ENCODE measurements at regions not wholly inside any gene's neighbourhood (a gene's known extent, or its start where the extent isn't known, plus 50 kb on each side); places are given as distances from the start of the nearest gene placed in this dataset.

DNA sequence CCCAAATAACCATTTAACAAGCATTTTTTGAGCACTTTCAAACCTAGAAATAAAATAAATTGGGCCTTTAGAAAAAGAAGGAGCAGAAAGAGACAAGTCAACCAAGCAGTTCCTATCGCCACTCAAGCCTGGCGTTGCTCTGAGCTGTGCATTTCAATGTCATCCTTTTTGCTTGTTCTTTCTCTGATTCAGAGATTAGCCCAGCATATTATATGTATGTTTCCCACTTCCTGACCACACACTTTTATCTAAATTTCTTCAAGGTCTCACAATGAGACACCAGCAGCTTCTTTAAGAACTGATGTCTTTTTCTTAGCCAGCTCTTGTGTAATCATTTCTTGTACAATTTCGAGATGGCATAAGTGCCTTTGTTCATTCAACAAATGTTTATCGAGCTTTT lies 344.5 kb upstream of the ID2 start:
- DNase-seq = no peak
- no peaks in the 10 kb centered on the region for H3F3A ChIP-seq (ENCODE audit: insufficient read depth, low read length)
- H3K36me3 ChIP-seq (replicated peaks; ENCODE audit: insufficient read depth, low read length) = no peaks in the 10 kb centered on the region
- no peaks in the 10 kb centered on the region for H3K9me2 ChIP-seq (replicated peaks; ENCODE audit: insufficient read depth, low read length)
- H2AFZ ChIP-seq (ENCODE audit: low read length) = no peak overlapping the region
- no peak overlapping the region for H3K4me3 ChIP-seq (ENCODE audit: low read length)
- no peaks in the 10 kb centered on the region for H3K4me1 ChIP-seq (ENCODE audit: low read length)
- no peaks in the 10 kb centered on the region for H4K20me1 ChIP-seq (ENCODE audit: insufficient read depth, low read length)
- H3K27me3 ChIP-seq (replicated peaks; ENCODE audit: insufficient read depth, low read length) = no peaks in the 10 kb centered on the region
- no peak overlapping the region for H3K9ac ChIP-seq (ENCODE audit: low read length)
- no peaks in the 10 kb centered on the region for H3K9me3 ChIP-seq (replicated peaks; ENCODE audit: insufficient read depth, low read length)
- no peaks in the 10 kb centered on the region for H3K79me2 ChIP-seq (ENCODE audit: low read length)
- H3K27ac ChIP-seq (ENCODE audit: low read length) = no peak overlapping the region
- H3K4me2 ChIP-seq (ENCODE audit: low read depth, low read length) = no peak overlapping the region
- TF ChIP-seq EZH2phosphoT487 (IDR thresholded peaks at IDR 0.05; ENCODE audit: low read length) = no peak
- TF ChIP-seq, protein P1, sequence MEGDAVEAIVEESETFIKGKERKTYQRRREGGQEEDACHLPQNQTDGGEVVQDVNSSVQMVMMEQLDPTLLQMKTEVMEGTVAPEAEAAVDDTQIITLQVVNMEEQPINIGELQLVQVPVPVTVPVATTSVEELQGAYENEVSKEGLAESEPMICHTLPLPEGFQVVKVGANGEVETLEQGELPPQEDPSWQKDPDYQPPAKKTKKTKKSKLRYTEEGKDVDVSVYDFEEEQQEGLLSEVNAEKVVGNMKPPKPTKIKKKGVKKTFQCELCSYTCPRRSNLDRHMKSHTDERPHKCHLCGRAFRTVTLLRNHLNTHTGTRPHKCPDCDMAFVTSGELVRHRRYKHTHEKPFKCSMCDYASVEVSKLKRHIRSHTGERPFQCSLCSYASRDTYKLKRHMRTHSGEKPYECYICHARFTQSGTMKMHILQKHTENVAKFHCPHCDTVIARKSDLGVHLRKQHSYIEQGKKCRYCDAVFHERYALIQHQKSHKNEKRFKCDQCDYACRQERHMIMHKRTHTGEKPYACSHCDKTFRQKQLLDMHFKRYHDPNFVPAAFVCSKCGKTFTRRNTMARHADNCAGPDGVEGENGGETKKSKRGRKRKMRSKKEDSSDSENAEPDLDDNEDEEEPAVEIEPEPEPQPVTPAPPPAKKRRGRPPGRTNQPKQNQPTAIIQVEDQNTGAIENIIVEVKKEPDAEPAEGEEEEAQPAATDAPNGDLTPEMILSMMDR (IDR thresholded peaks at IDR 0.05; ENCODE audit: low read length) = no peak
- no peak for TF ChIP-seq EZH2 (optimal IDR thresholded peaks at IDR 0.05; ENCODE audit: low read depth, low read length)

DNA sequence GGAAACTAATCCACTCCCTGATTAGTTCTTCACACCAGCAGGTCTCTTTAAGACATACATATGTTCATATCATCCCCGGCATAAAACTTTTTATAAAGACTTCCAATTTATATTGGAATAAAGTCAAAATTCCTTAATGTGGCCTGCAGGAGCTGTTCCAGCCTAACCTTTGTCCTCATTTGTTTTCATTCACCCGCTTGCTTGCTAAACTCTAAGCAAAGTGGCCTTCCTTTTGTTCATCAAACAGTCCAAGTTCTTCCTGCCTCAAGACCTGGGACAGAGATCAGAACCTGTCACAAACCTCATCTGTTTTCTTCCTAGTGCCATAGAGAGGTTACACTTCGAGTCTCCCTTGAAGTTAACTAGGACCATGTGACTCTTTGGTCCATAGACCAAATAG lies 339.4 kb upstream of the ID2 start:
- no peaks in the 10 kb centered on the region for H3K27me3 ChIP-seq (replicated peaks; ENCODE audit: insufficient read depth, low read length)
- H3K4me2 ChIP-seq (ENCODE audit: low read depth, low read length) = no peak overlapping the region
- H3K9ac ChIP-seq (ENCODE audit: low read length) = no peak overlapping the region

DNA sequence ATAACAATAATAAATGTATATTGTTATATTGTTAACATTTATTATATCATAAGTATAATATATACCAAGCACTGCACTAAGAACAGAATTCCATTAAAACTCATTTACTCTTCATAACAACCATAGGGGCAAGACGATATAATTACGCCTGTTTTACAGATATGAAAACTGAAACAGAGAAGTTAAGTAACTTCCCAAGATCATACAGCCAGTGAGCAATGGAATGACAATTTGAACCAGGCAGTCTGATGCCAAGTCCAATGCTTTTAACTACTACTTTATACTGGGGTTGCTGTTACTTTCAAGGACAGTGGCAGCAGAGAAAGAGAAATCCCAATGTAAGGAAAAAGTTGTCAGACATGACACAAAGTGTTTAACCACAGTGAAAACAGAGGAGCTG lies 338.8 kb upstream of the ID2 start:
- Histone ChIP-seq H3K79me2 (ENCODE audit: low read length) (no peaks in the 10 kb centered on the region), H3K4me2 (ENCODE audit: low read depth, low read length) (no peak overlapping the region), H3F3A (ENCODE audit: insufficient read depth, low read length) (no peaks in the 10 kb centered on the region), H3K4me1 (ENCODE audit: low read length) (no peaks in the 10 kb centered on the region), H4K20me1 (ENCODE audit: insufficient read depth, low read length) (no peaks in the 10 kb centered on the region), H3K36me3 (replicated peaks; ENCODE audit: insufficient read depth, low read length) (no peaks in the 10 kb centered on the region), H3K4me3 (ENCODE audit: low read length) (no peak overlapping the region), H3K27me3 (replicated peaks; ENCODE audit: insufficient read depth, low read length) (no peaks in the 10 kb centered on the region), H3K9me3 (replicated peaks; ENCODE audit: insufficient read depth, low read length) (no peaks in the 10 kb centered on the region), H3K9ac (ENCODE audit: low read length) (no peak overlapping the region), H2AFZ (ENCODE audit: low read length) (no peak overlapping the region), H3K27ac (ENCODE audit: low read length) (no peak overlapping the region), H3K9me2 (replicated peaks; ENCODE audit: insufficient read depth, low read length) (no peaks in the 10 kb centered on the region)
- no peak for DNase-seq
- TF ChIP-seq EZH2phosphoT487 (IDR thresholded peaks at IDR 0.05; ENCODE audit: low read length) = no peak
- TF ChIP-seq EZH2 (optimal IDR thresholded peaks at IDR 0.05; ENCODE audit: low read depth, low read length) = no peak
- TF ChIP-seq, protein P1 (IDR thresholded peaks at IDR 0.05; ENCODE audit: low read length) = no peak

More for the DNA sequence above, 339.4 kb upstream of the ID2 start:
- Histone ChIP-seq H3K36me3 (replicated peaks; ENCODE audit: insufficient read depth, low read length) (no peaks in the 10 kb centered on the region), H3K27ac (ENCODE audit: low read length) (no peak overlapping the region), H2AFZ (ENCODE audit: low read length) (no peak overlapping the region), H3F3A (ENCODE audit: insufficient read depth, low read length) (no peaks in the 10 kb centered on the region), H3K4me3 (ENCODE audit: low read length) (no peak overlapping the region), H4K20me1 (ENCODE audit: insufficient read depth, low read length) (no peaks in the 10 kb centered on the region), H3K79me2 (ENCODE audit: low read length) (no peaks in the 10 kb centered on the region), H3K9me2 (replicated peaks; ENCODE audit: insufficient read depth, low read length) (no peaks in the 10 kb centered on the region), H3K9me3 (replicated peaks; ENCODE audit: insufficient read depth, low read length) (no peaks in the 10 kb centered on the region), H3K4me1 (ENCODE audit: low read length) (no peaks in the 10 kb centered on the region)
- no peak for DNase-seq
- TF ChIP-seq EZH2 (optimal IDR thresholded peaks at IDR 0.05; ENCODE audit: low read depth, low read length) (no peak), EZH2phosphoT487 (IDR thresholded peaks at IDR 0.05; ENCODE audit: low read length) (no peak)
- TF ChIP-seq, protein P1 (IDR thresholded peaks at IDR 0.05; ENCODE audit: low read length) = no peak
